DND-41 (cell line): ENCODE measurements at regions not wholly inside any gene's neighbourhood (a gene's known extent, or its start where the extent isn't known, plus 50 kb on each side); places are given as distances from the start of the nearest gene placed in this dataset.

ENCODE experiments used
- EZH2 ChIP-seq: IDR thresholded peaks from 3 replicates; pipeline ENCODE4 v1.6.1; 2012; ENCODE audit warnings: borderline replicate concordance, low read depth, mild to moderate bottlenecking, moderate library complexity, low read length, inconsistent platforms; ENCODE audit not compliant: severe bottlenecking
- TF ChIP-seq, protein P1 (sequence below): IDR thresholded peaks from 2 replicates; pipeline ENCODE4 v1.5.1; 2012; ENCODE audit warnings: borderline replicate concordance, low read length, moderate library complexity, mild to moderate bottlenecking; ENCODE audit not compliant: poor library complexity, severe bottlenecking; ENCODE audit errors: extremely low read depth

DNA sequence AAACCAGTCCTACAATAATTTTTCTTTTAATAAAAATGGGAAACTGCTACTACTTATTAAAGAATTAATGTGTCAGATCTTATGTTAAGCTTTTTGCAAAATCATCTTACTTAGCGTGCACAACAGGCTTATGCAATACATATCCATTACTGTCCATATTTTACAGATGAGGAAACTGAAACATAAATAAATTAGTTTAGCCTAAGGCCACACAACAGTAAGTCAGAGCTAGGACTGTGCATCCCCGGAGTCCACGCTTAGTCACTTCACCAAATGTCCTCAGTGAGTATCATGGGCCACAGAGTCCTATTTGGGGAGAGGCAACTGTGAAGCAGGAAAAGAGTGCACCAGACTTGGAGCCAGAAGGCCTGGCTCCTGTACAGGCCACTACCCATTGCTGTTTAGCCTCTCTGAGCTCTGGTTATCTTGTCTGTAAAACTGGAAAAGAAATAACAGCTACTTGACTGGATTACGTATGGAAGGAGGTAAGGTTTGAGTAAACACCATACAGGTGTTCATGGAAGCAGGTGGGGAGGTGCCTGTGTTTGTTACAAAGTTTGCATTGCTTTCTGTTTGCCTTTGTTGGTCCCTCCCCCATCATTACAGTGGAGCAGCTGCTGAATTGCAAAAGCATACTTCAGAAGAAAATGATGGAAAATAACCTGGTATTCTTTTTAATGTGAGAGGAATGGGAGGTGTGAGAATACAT lies 192.8 kb downstream of the FCRL5 start:
- TF ChIP-seq EZH2, result no peak
- TF ChIP-seq, protein P1, sequence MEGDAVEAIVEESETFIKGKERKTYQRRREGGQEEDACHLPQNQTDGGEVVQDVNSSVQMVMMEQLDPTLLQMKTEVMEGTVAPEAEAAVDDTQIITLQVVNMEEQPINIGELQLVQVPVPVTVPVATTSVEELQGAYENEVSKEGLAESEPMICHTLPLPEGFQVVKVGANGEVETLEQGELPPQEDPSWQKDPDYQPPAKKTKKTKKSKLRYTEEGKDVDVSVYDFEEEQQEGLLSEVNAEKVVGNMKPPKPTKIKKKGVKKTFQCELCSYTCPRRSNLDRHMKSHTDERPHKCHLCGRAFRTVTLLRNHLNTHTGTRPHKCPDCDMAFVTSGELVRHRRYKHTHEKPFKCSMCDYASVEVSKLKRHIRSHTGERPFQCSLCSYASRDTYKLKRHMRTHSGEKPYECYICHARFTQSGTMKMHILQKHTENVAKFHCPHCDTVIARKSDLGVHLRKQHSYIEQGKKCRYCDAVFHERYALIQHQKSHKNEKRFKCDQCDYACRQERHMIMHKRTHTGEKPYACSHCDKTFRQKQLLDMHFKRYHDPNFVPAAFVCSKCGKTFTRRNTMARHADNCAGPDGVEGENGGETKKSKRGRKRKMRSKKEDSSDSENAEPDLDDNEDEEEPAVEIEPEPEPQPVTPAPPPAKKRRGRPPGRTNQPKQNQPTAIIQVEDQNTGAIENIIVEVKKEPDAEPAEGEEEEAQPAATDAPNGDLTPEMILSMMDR, result no peak
